Fibroblast of lung (primary cell): ENCODE measurements at regions not wholly inside any gene's neighbourhood (a gene's known extent, or its start where the extent isn't known, plus 50 kb on each side); places are given as distances from the start of the nearest gene placed in this dataset.

Source experiments
- EZH2 ChIP-seq: IDR thresholded peaks from 2 replicates; pipeline ENCODE4 v1.5.1; 2012; ENCODE audit warnings: low read length, control low read depth, mild to moderate bottlenecking; ENCODE audit errors: missing control alignments
- TF ChIP-seq, protein P1 (sequence below), 2 donors: IDR thresholded peaks in 1 of 2; conservative IDR thresholded peaks in 1 of 2; 1 replicate in 1 of 2; 2 replicates in 1 of 2; pipeline ENCODE4 v1.5.1; 2011 to 2012; ENCODE audit warnings: low read length in 2 of 2, control low read depth in 1 of 2, inconsistent platforms in 1 of 2, low read depth in 1 of 2, mild to moderate bottlenecking in 1 of 2

DNA sequence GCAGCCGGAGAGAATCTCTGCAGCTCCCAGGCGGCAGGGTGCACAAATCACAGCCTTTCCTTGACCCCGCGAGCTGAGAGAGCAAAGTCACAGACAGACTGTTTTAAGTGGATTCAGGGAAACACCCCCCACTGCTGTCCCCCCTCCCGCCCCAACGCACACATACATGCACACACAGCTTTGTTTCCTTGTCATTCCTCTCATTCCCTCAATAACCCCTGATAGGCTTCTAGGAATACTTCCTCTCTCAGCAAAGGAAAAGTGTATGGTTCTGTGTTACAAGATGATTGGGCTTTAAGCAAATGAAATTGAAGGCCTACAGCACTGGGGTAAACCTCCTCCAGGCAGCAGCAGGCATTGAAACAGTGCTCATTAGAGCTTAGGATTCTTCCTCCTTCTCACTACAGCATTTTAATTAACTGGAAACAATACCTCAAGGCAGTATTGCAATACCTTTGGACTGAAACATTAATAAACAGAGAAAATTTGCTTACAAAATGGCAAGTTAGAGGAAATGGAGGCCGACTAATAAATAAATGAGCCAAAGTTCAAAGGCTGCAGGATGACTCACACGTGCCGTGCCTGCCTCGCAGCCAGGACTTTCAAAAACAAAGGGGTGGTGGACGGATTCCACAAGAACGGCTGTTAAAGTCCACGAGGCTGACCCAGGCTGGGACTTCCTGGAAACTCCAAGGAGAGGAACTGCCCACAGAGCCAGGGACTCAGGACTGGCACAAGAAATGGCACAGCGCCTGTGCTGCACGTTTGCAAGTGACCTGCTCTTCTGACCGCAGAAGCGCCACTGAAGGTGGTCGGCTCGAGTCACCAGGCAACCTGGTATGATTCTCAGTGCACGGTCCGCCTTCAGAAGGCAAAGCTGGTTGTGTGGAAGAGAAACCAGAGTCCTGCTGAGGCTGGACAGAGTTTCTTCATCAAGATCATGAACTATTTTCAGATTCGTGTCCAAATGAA is 236.2 kb downstream of the SYK start:
- TF ChIP-seq, protein P1, sequence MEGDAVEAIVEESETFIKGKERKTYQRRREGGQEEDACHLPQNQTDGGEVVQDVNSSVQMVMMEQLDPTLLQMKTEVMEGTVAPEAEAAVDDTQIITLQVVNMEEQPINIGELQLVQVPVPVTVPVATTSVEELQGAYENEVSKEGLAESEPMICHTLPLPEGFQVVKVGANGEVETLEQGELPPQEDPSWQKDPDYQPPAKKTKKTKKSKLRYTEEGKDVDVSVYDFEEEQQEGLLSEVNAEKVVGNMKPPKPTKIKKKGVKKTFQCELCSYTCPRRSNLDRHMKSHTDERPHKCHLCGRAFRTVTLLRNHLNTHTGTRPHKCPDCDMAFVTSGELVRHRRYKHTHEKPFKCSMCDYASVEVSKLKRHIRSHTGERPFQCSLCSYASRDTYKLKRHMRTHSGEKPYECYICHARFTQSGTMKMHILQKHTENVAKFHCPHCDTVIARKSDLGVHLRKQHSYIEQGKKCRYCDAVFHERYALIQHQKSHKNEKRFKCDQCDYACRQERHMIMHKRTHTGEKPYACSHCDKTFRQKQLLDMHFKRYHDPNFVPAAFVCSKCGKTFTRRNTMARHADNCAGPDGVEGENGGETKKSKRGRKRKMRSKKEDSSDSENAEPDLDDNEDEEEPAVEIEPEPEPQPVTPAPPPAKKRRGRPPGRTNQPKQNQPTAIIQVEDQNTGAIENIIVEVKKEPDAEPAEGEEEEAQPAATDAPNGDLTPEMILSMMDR (conservative IDR thresholded peaks at IDR 0.05 in 1 of 2, IDR thresholded peaks at IDR 0.05 in 1 of 2; ENCODE audit: low read depth in 1 of 2, low read length in 2 of 2): no peak
- no peak for TF ChIP-seq EZH2
